ACC112 (cell line): ENCODE measurements at regions not wholly inside any gene's neighbourhood (a gene's known extent, or its start where the extent isn't known, plus 50 kb on each side); places are given as distances from the start of the nearest gene placed in this dataset.

Experiments
- H2AFZ ChIP-seq: fragments of 200-600 bp; sonication (generic); one replicate; pipeline ENCODE4 v1.6.0; 2017; ENCODE audit warnings: antibody characterized with exemption, low read length; ENCODE audit not compliant: unreplicated experiment
- H3K27ac ChIP-seq: fragments of 200-600 bp; sonication (generic); 2 replicates; pipeline ENCODE4 v1.5.1; 2014; ENCODE audit warnings: low read depth, mild to moderate bottlenecking, antibody characterized with exemption, low read length, moderate library complexity
- H3K27me3 ChIP-seq: fragments of 200-600 bp; sonication (generic); 2 replicates; pipeline ENCODE4 v1.6.1; 2014; ENCODE audit warnings: mild to moderate bottlenecking, antibody characterized with exemption, low read length, moderate library complexity, mixed read lengths; ENCODE audit not compliant: insufficient read depth
- H3K36me3 ChIP-seq: fragments of 200-600 bp; sonication (generic); 2 replicates; pipeline ENCODE4 v1.6.1; 2016; ENCODE audit warnings: mild to moderate bottlenecking, antibody characterized with exemption, low read length, moderate library complexity, mixed read lengths; ENCODE audit not compliant: insufficient read depth
- H3K4me1 ChIP-seq: fragments of 200-600 bp; sonication (generic); one replicate; pipeline ENCODE4 v1.6.1; 2016; ENCODE audit warnings: low read length, mixed read lengths; ENCODE audit not compliant: insufficient read depth, unreplicated experiment, control insufficient read depth
- H3K4me3 ChIP-seq: fragments of 200-600 bp; sonication (generic); 2 replicates; pipeline ENCODE4 v1.5.1; 2014; ENCODE audit warnings: mild to moderate bottlenecking, low read depth, low read length
- H3K79me2 ChIP-seq: fragments of 200-600 bp; sonication (generic); one replicate; pipeline ENCODE4 v1.6.0; 2016; ENCODE audit warnings: low read length; ENCODE audit not compliant: control insufficient read depth, unreplicated experiment, insufficient read depth

GRCh38 chr6:71537717-71538116 lies 249.1 kb downstream of the OGFRL1 start:
- Histone ChIP-seq H2AFZ (no peak overlapping the region), H3K79me2 (no peaks in the 10 kb centered on the region), H3K4me3 (no peak overlapping the region), H3K27ac (no peak overlapping the region), H3K4me1 (peaks cover 5% of the 10 kb centered on the region), H3K36me3 (no peaks in the 10 kb centered on the region), H3K27me3 (no peaks in the 10 kb centered on the region)

DNA sequence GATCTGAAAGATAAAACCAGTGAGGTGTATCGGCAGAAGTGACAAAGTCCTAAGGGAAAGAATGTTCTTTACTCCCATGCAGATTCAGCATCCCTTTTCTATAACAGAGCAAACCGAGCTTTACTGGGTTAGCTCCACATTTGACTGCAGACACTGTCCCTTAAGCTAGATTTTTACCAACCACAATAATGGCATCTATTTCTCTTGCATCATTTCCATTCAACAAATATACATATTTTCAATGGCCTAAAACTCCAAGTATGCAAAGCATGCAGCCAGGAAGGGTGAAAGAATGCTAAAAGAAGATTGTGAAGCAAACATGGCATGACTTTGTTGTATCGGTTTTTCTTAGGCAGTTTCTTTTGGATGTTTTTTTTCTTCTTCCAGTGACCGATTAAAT lies 255.4 kb downstream of the OGFRL1 start:
- H3K36me3 ChIP-seq: no peaks in the 10 kb centered on the region
- H3K27me3 ChIP-seq: no peaks in the 10 kb centered on the region
- H3K4me1 ChIP-seq: peaks cover 9% of the 10 kb centered on the region
- H3K79me2 ChIP-seq: no peaks in the 10 kb centered on the region
- no peak overlapping the region; the same call in 1 of the 2 replicates for H3K4me3 ChIP-seq
- peak overlapping the region; percentile 11 for H2AFZ ChIP-seq
- no peak overlapping the region for H3K27ac ChIP-seq

- Histone ChIP-seq H2AFZ (no peak overlapping the region), H3K4me1 (peaks cover 9% of the 10 kb centered on the region), H3K27ac (no peak overlapping the region)
Measured at GRCh38 chr6:71544906-71545305, 256.3 kb downstream of the OGFRL1 start.

GRCh38 chr6:71545905-71546304 lies 257.3 kb downstream of the OGFRL1 start:
- Histone ChIP-seq H3K36me3 (no peaks in the 10 kb centered on the region), H3K4me1 (peaks cover 9% of the 10 kb centered on the region), H3K4me3 (no peak overlapping the region), H3K27me3 (no peaks in the 10 kb centered on the region), H3K27ac (no peak overlapping the region), H3K79me2 (no peaks in the 10 kb centered on the region), H2AFZ (no peak overlapping the region)

More at GRCh38 chr6:71544906-71545305, 256.3 kb downstream of the OGFRL1 start:
- no peak overlapping the region for H3K4me3 ChIP-seq
- H3K79me2 ChIP-seq: no peaks in the 10 kb centered on the region
- H3K27me3 ChIP-seq: no peaks in the 10 kb centered on the region
- no peaks in the 10 kb centered on the region for H3K36me3 ChIP-seq

- H2AFZ ChIP-seq: no peak overlapping the region
- H3K79me2 ChIP-seq: no peaks in the 10 kb centered on the region
- no peak overlapping the region for H3K27ac ChIP-seq
- H3K36me3 ChIP-seq: no peaks in the 10 kb centered on the region
- H3K4me1 ChIP-seq: no peaks in the 10 kb centered on the region
- H3K27me3 ChIP-seq: no peaks in the 10 kb centered on the region
- no peak overlapping the region for H3K4me3 ChIP-seq
Measured at GRCh38 chr6:71551798-71552197, 263.2 kb downstream of the OGFRL1 start.

- Histone ChIP-seq H3K36me3 (no peaks in the 10 kb centered on the region), H3K79me2 (no peaks in the 10 kb centered on the region), H3K4me1 (no peaks in the 10 kb centered on the region), H3K4me3 (no peak overlapping the region), H2AFZ (no peak overlapping the region), H3K27me3 (no peaks in the 10 kb centered on the region), H3K27ac (no peak overlapping the region)
Measured at GRCh38 chr6:71556141-71556540, 267.5 kb downstream of the OGFRL1 start.

- no peak overlapping the region for H3K27ac ChIP-seq
- no peaks in the 10 kb centered on the region for H3K36me3 ChIP-seq
- no peaks in the 10 kb centered on the region for H3K4me1 ChIP-seq
- no peak overlapping the region for H3K4me3 ChIP-seq
- H2AFZ ChIP-seq: no peak overlapping the region
- H3K79me2 ChIP-seq: no peaks in the 10 kb centered on the region
- H3K27me3 ChIP-seq: no peaks in the 10 kb centered on the region
Measured at GRCh38 chr6:71558974-71559373, 270.4 kb downstream of the OGFRL1 start.

DNA sequence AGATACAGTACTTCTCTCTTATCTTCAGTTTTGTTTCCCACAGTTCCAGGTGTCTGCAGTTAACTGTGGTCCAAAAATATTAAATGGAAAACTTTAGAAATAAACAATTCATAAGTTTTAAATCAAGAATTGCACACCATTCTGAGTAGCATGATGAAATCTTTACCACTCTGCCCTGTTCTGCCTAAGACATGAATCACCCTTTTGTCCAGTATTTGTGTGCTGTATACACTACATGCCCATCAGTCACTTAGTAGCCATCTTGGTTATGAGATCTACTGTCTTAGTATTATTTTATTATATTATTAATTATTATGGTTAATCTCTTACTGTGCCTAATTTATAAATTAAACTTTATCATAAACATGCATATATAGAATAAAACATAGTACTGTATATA lies 279.0 kb downstream of the OGFRL1 start:
- Histone ChIP-seq H2AFZ (no peak overlapping the region), H3K27ac (no peak overlapping the region), H3K79me2 (no peaks in the 10 kb centered on the region)

DNA sequence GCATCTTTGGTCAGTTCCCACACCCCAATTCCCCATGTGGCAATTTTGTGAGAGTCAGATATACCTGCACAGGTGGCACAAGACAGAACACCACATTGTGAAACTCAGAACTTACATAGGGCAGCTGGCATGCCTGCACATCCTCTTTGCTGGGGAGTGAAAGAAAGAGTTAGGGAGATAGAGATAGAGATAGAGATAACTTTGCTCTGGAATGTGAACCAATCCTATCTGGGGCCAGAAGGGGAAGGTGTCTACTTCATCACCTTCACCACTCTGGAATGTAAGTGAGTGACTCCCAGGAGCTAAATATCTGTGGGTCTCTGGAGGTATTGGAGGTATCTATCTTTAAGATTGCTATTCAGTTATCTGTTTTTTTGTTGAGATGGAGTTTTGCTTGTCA lies 289.2 kb downstream of the OGFRL1 start:
- no peaks in the 10 kb centered on the region for H3K27me3 ChIP-seq
- H3K27ac ChIP-seq: no peak overlapping the region
- H2AFZ ChIP-seq: no peak overlapping the region
- H3K4me1 ChIP-seq: no peaks in the 10 kb centered on the region
- no peaks in the 10 kb centered on the region for H3K79me2 ChIP-seq
- no peak overlapping the region for H3K4me3 ChIP-seq
- no peaks in the 10 kb centered on the region for H3K36me3 ChIP-seq

More for the DNA sequence above, 279.0 kb downstream of the OGFRL1 start:
- Histone ChIP-seq H3K4me1 (no peaks in the 10 kb centered on the region), H3K36me3 (no peaks in the 10 kb centered on the region), H3K27me3 (no peaks in the 10 kb centered on the region), H3K4me3 (no peak overlapping the region)

GRCh38 chr6:71579902-71580301 lies 291.3 kb downstream of the OGFRL1 start:
- H3K4me3 ChIP-seq: no peak overlapping the region

DNA sequence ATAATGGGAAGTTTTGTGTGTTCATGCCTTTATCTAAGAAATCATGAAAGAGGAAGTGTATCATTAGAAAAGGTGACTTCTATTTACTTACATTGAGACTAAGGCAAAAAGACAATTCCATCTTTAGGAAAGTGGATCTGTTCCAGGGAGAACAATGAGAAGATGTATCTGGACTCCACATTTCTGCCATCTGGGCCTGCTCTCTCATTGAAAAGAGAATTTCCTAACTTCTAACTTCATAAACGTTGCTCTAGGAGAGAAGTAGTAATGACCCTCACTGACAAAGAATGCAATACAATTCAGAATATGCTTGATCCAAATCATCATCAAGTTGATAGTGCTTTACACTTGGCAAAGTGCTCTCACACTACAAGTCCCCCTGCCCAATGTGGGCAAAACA lies 294.2 kb downstream of the OGFRL1 start:
- Histone ChIP-seq H3K27me3 (no peaks in the 10 kb centered on the region), H3K36me3 (no peaks in the 10 kb centered on the region), H3K4me3 (no peak overlapping the region), H2AFZ (no peak overlapping the region), H3K27ac (no peak overlapping the region), H3K79me2 (no peaks in the 10 kb centered on the region), H3K4me1 (no peaks in the 10 kb centered on the region)

More at GRCh38 chr6:71579902-71580301, 291.3 kb downstream of the OGFRL1 start:
- Histone ChIP-seq H3K4me1 (no peaks in the 10 kb centered on the region), H2AFZ (no peak overlapping the region), H3K27me3 (no peaks in the 10 kb centered on the region), H3K36me3 (no peaks in the 10 kb centered on the region), H3K27ac (no peak overlapping the region), H3K79me2 (no peaks in the 10 kb centered on the region)
